Activated CD8-positive, alpha-beta memory T cell treated with anti-CD3 and anti-CD28 coated beads for 48 hours (primary cell): ENCODE measurements at regions not wholly inside any gene's neighbourhood (a gene's known extent, or its start where the extent isn't known, plus 50 kb on each side); places are given as distances from the start of the nearest gene placed in this dataset.

Experiments used
- DNase-seq, 3 experiments: peaks; one replicate each; pipeline ENCODE4 v3.0.0-alpha.2; 2020; ENCODE audit warnings: low read depth in 2 of 3, low spot score in 2 of 3

DNA sequence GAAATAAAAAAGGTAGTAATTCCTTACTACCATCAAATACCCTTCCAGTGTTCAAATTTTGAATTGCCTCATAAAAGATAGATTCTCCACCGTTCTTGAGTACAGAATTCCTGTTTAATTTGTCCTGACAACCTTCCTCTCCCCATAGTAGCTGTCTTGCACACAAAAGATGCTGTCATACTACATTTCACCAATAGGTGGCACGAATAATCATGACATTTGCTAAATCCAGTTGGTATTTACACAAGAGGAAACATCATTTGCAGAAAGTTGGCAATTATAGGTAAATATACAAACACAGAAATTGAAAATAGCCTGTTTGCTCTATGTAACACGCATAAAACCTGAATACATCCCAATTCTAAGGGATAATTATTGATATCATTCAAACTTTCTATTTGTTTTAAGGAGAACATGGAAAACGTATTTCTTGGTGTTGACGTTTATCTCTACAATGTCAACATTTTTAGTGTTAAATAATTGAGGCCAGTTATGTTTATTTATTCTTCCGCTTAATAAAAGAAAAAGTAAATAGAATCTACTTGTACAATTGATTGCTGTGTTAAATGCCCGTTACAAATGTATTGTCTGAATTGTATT lies 58.3 kb upstream of the CLDN10 start:
- DNase-seq: no peak

DNA sequence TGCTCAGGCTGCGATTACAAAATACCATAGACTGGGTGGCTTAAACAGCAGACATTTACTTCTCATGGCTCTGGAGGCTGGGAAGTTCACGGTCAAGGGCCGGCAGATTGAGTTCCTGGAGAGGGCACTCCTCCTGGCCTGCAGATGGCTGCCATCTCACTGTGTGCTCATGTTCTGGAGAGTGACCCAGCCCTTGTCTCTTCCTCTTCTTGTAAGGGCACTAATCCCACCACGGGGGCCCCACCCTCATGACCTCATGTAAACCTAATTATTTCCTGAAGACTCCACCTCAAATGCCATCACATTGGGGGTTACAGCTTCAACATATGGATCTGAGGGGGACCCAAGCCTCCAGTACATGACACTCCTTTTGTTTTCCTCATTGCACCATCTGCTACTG lies 56.0 kb upstream of the CLDN10 start:
- no peak for DNase-seq

DNA sequence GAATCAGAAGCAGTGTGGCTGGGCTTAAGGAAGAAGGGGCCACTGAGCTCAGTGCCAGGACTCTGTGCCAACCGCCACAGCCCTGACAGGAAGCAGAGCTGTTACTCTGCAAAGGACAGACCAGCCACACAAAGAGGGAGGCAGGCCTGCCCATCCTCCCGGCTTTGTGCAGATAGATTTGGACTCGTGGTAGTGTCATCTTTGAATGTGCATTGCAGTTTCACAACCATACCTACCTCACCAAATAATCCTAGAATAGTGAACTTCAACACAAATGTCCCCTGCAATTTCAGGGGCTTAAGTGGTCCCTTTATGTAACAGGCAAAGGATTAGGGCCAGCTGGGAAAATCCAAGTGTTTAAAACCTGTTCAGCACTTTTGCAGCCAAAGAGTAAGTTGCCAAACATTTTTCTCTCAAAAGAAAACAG lies 55.1 kb upstream of the CLDN10 start:
- no peak for DNase-seq

DNA sequence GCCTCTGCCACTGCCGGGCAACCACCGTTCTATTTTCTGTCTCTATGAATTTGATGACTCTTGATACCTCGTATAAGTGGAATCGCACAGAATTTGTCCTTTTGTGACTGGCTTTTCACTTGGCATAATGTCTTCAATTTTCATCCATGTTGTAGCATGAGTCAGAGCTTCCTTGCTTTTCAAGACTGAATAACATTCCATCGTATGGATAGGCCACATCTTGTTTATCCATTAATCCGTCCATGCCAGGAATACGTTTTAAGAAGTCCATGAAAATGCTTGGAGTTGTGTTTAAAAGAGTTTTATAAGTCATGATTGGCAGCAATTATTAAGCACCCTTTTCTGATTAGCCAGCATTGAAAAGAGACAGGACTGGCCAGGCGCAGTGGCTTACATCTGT lies 53.6 kb upstream of the CLDN10 start:
- no peak for DNase-seq

DNA sequence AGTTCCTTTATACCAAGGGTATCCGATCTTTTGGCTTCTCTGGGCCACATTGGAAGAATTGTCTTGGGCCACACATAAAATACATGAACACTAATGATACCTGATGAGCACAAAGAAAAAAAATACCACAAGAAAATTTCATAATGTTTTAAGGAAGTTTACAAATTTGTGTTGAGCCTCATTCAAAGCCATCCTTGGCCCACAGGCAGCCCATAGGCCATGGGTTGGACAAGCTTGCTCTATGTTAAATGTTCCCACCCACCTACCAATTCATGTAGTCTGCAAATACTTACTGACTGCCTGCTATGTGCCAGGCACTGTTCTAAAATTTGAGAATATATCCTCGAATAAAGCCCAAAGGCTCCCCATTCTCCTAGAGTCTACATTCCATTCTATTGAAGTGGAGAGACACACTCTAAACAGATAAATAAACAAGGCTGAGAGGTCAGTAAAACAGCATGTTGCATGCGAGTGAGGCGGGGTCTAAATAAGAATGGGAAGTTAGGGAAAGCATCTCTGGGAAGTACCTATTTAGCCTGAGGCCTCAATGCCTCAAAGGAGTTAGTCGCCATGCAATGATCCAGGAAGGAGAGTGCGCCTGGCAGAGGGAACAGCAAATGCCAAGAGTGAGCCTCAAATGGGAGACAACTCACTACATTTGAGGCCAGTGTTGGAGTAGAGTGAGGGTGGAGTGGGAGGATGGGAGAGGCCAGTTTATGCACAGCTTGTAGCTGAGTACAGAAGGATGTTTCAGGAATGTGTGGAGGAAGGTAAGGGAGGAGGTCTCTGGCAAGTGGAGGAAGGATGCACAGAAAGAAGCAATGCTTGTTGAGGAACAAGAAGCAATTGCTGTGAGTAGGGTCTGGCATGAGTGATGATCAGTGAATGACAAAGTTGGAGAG lies 52.5 kb upstream of the CLDN10 start:
- no peak for DNase-seq

DNA sequence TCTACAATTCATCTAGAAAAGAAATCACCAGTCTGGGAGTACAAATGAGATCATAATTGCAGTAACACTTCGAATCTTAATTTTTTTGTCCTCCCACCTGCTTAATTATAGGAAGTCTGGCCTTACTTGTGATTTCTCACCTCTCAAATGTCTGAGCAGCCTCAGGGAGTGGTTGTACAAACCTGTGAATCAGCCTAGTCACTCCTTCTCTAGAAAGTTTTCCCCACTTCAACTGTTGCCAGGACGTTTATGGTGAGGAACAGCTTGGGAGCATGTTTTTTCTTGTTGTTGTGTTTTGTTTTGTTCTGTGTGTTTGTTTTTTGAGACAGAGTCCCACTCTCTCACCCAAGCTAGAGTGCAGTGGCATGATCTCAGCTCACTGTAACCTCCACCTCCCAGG lies 50.3 kb upstream of the CLDN10 start:
- no peak for DNase-seq
